Caco-2 (cell line): ENCODE measurements at regions not wholly inside any gene's neighbourhood (a gene's known extent, or its start where the extent isn't known, plus 50 kb on each side); places are given as distances from the start of the nearest gene placed in this dataset.

Experiments used
- BruUV-seq: library from RNA; stranded (reverse); fragments of 400-500 nt; replicated peaks from 2 replicates; lab custom pipeline; 2021; lab: Mats Ljungman, UMichigan
- CTCF ChIA-PET: fragments of 300-600 bp; sonication (Branson Sonifier 250); formaldehyde crosslinking; loops from one replicate; lab custom pipeline; 2022; ENCODE audit warnings: antibody characterized with exemption; lab: Charles Lee
- POLR2A ChIA-PET: fragments of 300-600 bp; sonication (Branson Sonifier 250); formaldehyde crosslinking; loops from one replicate; lab custom pipeline; 2022; ENCODE audit warnings: antibody characterized with exemption; lab: Charles Lee
- DNase-seq, 2 experiments: peaks; one replicate each; pipeline versions ENCODE4 v3.0.0 to v3.0.0-alpha.2; 2020 to 2022
- H3K27me3 ChIP-seq: replicated peaks from 2 replicates; pipeline ENCODE4 v1.6.0; 2011; ENCODE audit warnings: low read length; ENCODE audit not compliant: control insufficient read depth, insufficient read depth
- H3K36me3 ChIP-seq: 2 replicates; pipeline ENCODE4 v1.5.1; 2011; ENCODE audit warnings: low read length; ENCODE audit not compliant: control insufficient read depth, insufficient read depth
- H3K4me1 ChIP-seq: fragments of 250-450 bp; sonication (Bioruptor Pico); 2 replicates; pipeline ENCODE4 v1.5.1; 2020; ENCODE audit warnings: mild to moderate bottlenecking
- H3K4me3 ChIP-seq: 2 replicates; pipeline ENCODE4 v1.5.1; 2011; ENCODE audit warnings: low read depth, mild to moderate bottlenecking, control low read depth, low read length
- H3K9me3 ChIP-seq: fragments of 250-450 bp; sonication (Bioruptor Pico); 2 replicates; pipeline ENCODE4 v1.5.1; 2020; ENCODE audit warnings: mild to moderate bottlenecking, moderate library complexity
- H3K27ac Mint-ChIP-seq: one replicate; pipeline ENCODE4 v1.8.0; 2022; ENCODE audit warnings: mixed read lengths; ENCODE audit not compliant: unreplicated experiment
- H3K27me3 Mint-ChIP-seq: one replicate; pipeline ENCODE4 v1.8.0; 2022; ENCODE audit warnings: mixed read lengths; ENCODE audit not compliant: insufficient read depth, unreplicated experiment
- H3K36me3 Mint-ChIP-seq: one replicate; pipeline ENCODE4 v1.8.0; 2022; ENCODE audit warnings: mild to moderate bottlenecking, mixed read lengths; ENCODE audit not compliant: insufficient read depth, unreplicated experiment
- H3K4me1 Mint-ChIP-seq: one replicate; pipeline ENCODE4 v1.8.0; 2022; ENCODE audit warnings: low read depth, mixed read lengths; ENCODE audit not compliant: unreplicated experiment
- H3K4me3 Mint-ChIP-seq: one replicate; pipeline ENCODE4 v1.8.0; 2022; ENCODE audit warnings: mild to moderate bottlenecking, moderate library complexity, mixed read lengths; ENCODE audit not compliant: unreplicated experiment
- H3K9me3 Mint-ChIP-seq: one replicate; pipeline ENCODE4 v1.8.0; 2022; ENCODE audit warnings: mixed read lengths; ENCODE audit not compliant: unreplicated experiment
- intact Hi-C: fragments of 100-400 bp; cut with micrococcal nuclease; formaldehyde crosslinking; loops from one replicate; pipeline ENCODE4 v1.10.0; 2022; ENCODE audit not compliant: unreplicated experiment
- TF ChIP-seq, protein P1 (sequence below), 2 experiments: fragments of 200-600 bp in 1 of 2; IDR thresholded peaks; 1 replicate in 1 of 2; 2 replicates in 1 of 2; pipeline versions ENCODE4 v1.5.1 to v1.8.0; 2011 to 2022; ENCODE audit warnings: antibody characterized with exemption in 1 of 2, control low read depth in 1 of 2, inconsistent platforms in 1 of 2, low read depth in 1 of 2, low read length in 1 of 2, mild to moderate bottlenecking in 1 of 2, moderate library complexity in 1 of 2; ENCODE audit not compliant: insufficient read depth in 1 of 2, severe bottlenecking in 1 of 2, unreplicated experiment in 1 of 2

DNA sequence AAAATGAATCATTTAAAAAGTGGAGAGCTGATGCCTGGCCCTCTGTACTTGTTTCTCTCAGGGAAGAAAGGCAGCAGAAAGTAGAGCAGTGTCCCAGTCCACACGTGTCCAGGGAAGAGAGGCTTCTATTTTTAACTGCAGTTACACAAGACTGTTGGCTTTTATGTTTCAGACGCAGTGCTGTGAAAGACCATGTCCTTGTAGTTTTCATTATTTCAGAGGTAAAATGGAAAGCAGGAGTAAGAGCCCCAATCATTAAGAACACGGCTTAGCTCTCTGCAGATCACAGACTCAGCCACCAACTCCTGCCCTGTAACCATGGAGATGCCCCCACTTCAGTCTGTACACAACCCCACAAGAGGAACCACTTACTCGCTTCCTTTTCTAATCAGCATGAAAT, 336.3 kb downstream of the DAD1 start:
- TF ChIP-seq, protein P1, sequence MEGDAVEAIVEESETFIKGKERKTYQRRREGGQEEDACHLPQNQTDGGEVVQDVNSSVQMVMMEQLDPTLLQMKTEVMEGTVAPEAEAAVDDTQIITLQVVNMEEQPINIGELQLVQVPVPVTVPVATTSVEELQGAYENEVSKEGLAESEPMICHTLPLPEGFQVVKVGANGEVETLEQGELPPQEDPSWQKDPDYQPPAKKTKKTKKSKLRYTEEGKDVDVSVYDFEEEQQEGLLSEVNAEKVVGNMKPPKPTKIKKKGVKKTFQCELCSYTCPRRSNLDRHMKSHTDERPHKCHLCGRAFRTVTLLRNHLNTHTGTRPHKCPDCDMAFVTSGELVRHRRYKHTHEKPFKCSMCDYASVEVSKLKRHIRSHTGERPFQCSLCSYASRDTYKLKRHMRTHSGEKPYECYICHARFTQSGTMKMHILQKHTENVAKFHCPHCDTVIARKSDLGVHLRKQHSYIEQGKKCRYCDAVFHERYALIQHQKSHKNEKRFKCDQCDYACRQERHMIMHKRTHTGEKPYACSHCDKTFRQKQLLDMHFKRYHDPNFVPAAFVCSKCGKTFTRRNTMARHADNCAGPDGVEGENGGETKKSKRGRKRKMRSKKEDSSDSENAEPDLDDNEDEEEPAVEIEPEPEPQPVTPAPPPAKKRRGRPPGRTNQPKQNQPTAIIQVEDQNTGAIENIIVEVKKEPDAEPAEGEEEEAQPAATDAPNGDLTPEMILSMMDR (IDR thresholded peaks at IDR 0.05; ENCODE audit: insufficient read depth in 1 of 2, low read depth in 1 of 2, low read length in 1 of 2, severe bottlenecking in 1 of 2, unreplicated experiment in 1 of 2) = no peak
- no peaks in the 10 kb centered on the region for H3K4me1 Mint-ChIP-seq
- no TSS peak for BruUV-seq
- POLR2A ChIA-PET = no interaction called here
- H3K36me3 ChIP-seq = no peaks in the 10 kb centered on the region
- no peak overlapping the region for H3K27ac Mint-ChIP-seq
- no peaks in the 10 kb centered on the region for H3K27me3 ChIP-seq
- DNase-seq = no peak
- H3K27me3 Mint-ChIP-seq = no peaks in the 10 kb centered on the region
- no peaks in the 10 kb centered on the region for H3K4me1 ChIP-seq
- H3K9me3 Mint-ChIP-seq = no peaks in the 10 kb centered on the region
- CTCF ChIA-PET = no interaction called here
- intact Hi-C loops = no loop called here
- H3K36me3 Mint-ChIP-seq = no peaks in the 10 kb centered on the region
- no peak overlapping the region for H3K4me3 ChIP-seq
- H3K9me3 ChIP-seq = no peaks in the 10 kb centered on the region
- no peak overlapping the region for H3K4me3 Mint-ChIP-seq

- no peaks in the 10 kb centered on the region for H3K36me3 Mint-ChIP-seq
- Histone ChIP-seq H3K4me3 (no peak overlapping the region), H3K9me3 (no peaks in the 10 kb centered on the region), H3K27me3 (no peaks in the 10 kb centered on the region), H3K36me3 (no peaks in the 10 kb centered on the region), H3K4me1 (no peaks in the 10 kb centered on the region)
- CTCF ChIA-PET = no interaction called here
- H3K4me1 Mint-ChIP-seq = no peaks in the 10 kb centered on the region
- BruUV-seq = no TSS peak
- no peaks in the 10 kb centered on the region for H3K27me3 Mint-ChIP-seq
- no peak overlapping the region for H3K27ac Mint-ChIP-seq
- no peak overlapping the region for H3K4me3 Mint-ChIP-seq
- TF ChIP-seq, protein P1 (IDR thresholded peaks at IDR 0.05; ENCODE audit: insufficient read depth in 1 of 2, low read depth in 1 of 2, low read length in 1 of 2, severe bottlenecking in 1 of 2, unreplicated experiment in 1 of 2) = no peak
- no peak for DNase-seq
- intact Hi-C loops = no loop called here
- POLR2A ChIA-PET = no interaction called here
- H3K9me3 Mint-ChIP-seq = no peaks in the 10 kb centered on the region
Observed at GRCh38 chr14:22251090-22251489, 337.9 kb downstream of the DAD1 start.

DNA sequence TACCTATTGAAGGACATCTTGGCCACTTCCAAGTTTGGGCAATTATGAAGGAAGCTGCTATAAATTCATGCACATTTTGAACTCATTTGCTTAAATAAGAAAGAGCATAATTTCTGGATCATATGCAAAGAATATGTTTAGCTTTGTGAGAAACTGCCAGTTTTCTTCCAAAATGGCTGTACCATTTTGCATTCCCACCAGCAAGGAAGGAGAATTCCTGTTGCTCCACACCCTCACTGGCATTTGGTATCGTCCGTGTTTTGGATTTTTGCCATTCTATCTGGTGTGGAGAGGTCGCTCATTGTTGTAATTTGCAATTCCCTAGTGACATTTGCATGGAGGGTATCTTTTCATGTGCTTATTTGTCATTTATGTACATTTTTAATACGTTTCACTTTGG, 339.3 kb downstream of the DAD1 start:
- intact Hi-C loops = no loop called here
- TF ChIP-seq, protein P1 (IDR thresholded peaks at IDR 0.05; ENCODE audit: insufficient read depth in 1 of 2, low read depth in 1 of 2, low read length in 1 of 2, severe bottlenecking in 1 of 2, unreplicated experiment in 1 of 2) = no peak
- POLR2A ChIA-PET = no interaction called here
- Histone ChIP-seq H3K9me3 (no peaks in the 10 kb centered on the region), H3K4me1 (no peaks in the 10 kb centered on the region), H3K36me3 (no peaks in the 10 kb centered on the region), H3K27me3 (no peaks in the 10 kb centered on the region), H3K4me3 (no peak overlapping the region)
- Mint-ChIP-seq H3K9me3 (no peaks in the 10 kb centered on the region), H3K27me3 (no peaks in the 10 kb centered on the region), H3K36me3 (no peaks in the 10 kb centered on the region), H3K4me1 (no peaks in the 10 kb centered on the region), H3K27ac (no peak overlapping the region), H3K4me3 (no peak overlapping the region)
- no TSS peak for BruUV-seq
- CTCF ChIA-PET = no interaction called here
- DNase-seq = no peak
